ENCODE measurements at regions not wholly inside any gene's neighbourhood (a gene's known extent, or its start where the extent isn't known, plus 50 kb on each side); places are given as distances from the start of the nearest gene placed in this dataset.

DNA sequence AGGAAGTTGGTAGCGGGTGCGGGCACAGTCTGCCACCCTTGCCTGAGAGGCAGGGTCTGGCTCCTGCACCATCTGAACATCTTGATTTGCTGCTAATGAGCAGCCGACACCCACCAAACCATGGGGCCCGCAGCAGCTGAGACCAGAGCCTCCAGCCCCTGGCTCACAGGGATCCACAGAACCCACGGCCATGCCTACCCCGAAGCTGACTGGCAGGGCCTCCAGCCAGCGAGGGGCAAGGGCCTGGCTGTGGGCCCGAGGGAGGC, 171.5 kb upstream of the NTM start:
- no peak for DNase-seq
- ATAC-seq (ENCODE audit: insufficient read depth, low FRiP score): no peak
- WGBS, 2 donors: 92 to 93% methylated on average over 8 of the region's 8 CpGs
- Histone ChIP-seq H3K4me3 (no peak overlapping the region), H3K27ac (ENCODE audit: low read depth in 1 of 2, low read length in 1 of 2) (no peak overlapping the region), H3K9me3 (ENCODE audit: control insufficient read depth in 4 of 4, insufficient read depth in 3 of 4, low read length in 3 of 4) (no peaks in the 10 kb centered on the region), H3K27me3 (ENCODE audit: control insufficient read depth in 3 of 3, insufficient read depth in 3 of 3, low read length in 2 of 3) (no peaks in the 10 kb centered on the region), H3K36me3 (ENCODE audit: control insufficient read depth in 4 of 4, insufficient read depth in 4 of 4, low read length in 4 of 4) (no peaks in the 10 kb centered on the region), H3K9ac (ENCODE audit: insufficient read depth in 1 of 2, low read length in 2 of 2) (no peak overlapping the region), H3K4me1 (ENCODE audit: control insufficient read depth in 5 of 5, insufficient read depth in 5 of 5, low read length in 5 of 5) (peaks cover 4 to 48% (median 15%) of the 10 kb centered on the region in 5 donors)
- TF ChIP-seq, protein P1, sequence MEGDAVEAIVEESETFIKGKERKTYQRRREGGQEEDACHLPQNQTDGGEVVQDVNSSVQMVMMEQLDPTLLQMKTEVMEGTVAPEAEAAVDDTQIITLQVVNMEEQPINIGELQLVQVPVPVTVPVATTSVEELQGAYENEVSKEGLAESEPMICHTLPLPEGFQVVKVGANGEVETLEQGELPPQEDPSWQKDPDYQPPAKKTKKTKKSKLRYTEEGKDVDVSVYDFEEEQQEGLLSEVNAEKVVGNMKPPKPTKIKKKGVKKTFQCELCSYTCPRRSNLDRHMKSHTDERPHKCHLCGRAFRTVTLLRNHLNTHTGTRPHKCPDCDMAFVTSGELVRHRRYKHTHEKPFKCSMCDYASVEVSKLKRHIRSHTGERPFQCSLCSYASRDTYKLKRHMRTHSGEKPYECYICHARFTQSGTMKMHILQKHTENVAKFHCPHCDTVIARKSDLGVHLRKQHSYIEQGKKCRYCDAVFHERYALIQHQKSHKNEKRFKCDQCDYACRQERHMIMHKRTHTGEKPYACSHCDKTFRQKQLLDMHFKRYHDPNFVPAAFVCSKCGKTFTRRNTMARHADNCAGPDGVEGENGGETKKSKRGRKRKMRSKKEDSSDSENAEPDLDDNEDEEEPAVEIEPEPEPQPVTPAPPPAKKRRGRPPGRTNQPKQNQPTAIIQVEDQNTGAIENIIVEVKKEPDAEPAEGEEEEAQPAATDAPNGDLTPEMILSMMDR (IDR thresholded peaks at IDR 0.05; ENCODE audit: control extremely low read depth, extremely low read depth): no peak

DNA sequence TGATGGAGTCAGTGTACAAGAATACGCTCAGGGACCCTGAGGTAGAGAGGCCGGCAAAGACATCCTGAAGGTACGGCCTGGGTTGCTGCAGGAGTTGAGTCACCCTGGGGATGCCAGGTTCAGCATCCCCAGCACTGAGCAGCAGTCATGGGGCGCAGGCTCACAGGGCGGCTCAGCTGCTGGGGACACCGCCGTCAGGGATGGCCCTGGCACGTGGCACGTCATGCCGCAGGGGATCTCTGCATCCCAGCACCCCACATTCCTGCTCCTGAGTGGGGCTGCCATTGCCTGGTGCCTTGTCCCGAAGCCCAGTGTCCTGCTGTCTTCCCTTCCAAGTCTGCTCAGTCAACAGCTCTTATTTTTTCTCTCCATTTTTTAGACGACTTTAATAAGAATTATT, 168.7 kb upstream of the NTM start:
- DNase-seq: no peak
- Histone ChIP-seq H3K36me3 (ENCODE audit: control insufficient read depth in 4 of 4, insufficient read depth in 4 of 4, low read length in 4 of 4) (no peaks in the 10 kb centered on the region), H3K27ac (ENCODE audit: low read depth in 1 of 2, low read length in 1 of 2) (no peak overlapping the region), H3K9ac (ENCODE audit: insufficient read depth in 1 of 2, low read length in 2 of 2) (no peak overlapping the region), H3K9me3 (ENCODE audit: control insufficient read depth in 4 of 4, insufficient read depth in 3 of 4, low read length in 3 of 4) (peaks cover 0 to 2% (median 0%) of the 10 kb centered on the region in 4 donors), H3K4me3 (no peak overlapping the region), H3K4me1 (ENCODE audit: control insufficient read depth in 5 of 5, insufficient read depth in 5 of 5, low read length in 5 of 5) (peaks cover 0 to 29% (median 4%) of the 10 kb centered on the region in 5 donors), H3K27me3 (ENCODE audit: control insufficient read depth in 3 of 3, insufficient read depth in 3 of 3, low read length in 2 of 3) (no peaks in the 10 kb centered on the region)
- no peak for ATAC-seq (ENCODE audit: insufficient read depth, low FRiP score)
- WGBS, 2 donors: 93 to 95% methylated on average over 12 of the region's 12 CpGs
- TF ChIP-seq, protein P1 (IDR thresholded peaks at IDR 0.05; ENCODE audit: control extremely low read depth, extremely low read depth): no peak

DNA sequence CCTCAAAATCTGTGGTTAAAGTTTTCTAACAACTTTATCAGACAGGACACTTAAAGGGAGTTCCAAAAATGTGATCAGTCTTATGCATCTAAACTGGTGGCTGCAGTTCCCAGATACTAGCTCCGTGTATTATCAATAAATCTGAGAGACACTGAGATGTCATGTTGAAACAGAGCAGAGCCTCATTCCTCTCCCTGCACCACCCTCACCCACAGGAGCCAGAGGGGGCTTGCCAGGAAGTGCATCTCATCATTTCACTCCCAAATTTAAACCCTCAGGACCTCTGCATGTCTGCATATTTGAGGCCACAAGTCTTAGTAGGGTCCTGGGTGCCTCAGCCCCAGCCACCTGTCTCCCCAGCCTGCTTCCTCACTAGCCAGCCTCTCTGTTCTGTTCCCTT, 167.4 kb upstream of the NTM start:
- ATAC-seq (ENCODE audit: insufficient read depth, low FRiP score) (no peak), DNase-seq (no peak)
- no peak overlapping the region for H3K9ac ChIP-seq (ENCODE audit: insufficient read depth in 1 of 2, low read length in 2 of 2)
- no peaks in the 10 kb centered on the region for H3K36me3 ChIP-seq (ENCODE audit: control insufficient read depth in 4 of 4, insufficient read depth in 4 of 4, low read length in 4 of 4)
- H3K4me1 ChIP-seq (ENCODE audit: control insufficient read depth in 5 of 5, insufficient read depth in 5 of 5, low read length in 5 of 5): peaks cover 0 to 16% (median 0%) of the 10 kb centered on the region in 5 donors
- no peaks in the 10 kb centered on the region for H3K27me3 ChIP-seq (ENCODE audit: control insufficient read depth in 3 of 3, insufficient read depth in 3 of 3, low read length in 2 of 3)
- H3K9me3 ChIP-seq (ENCODE audit: control insufficient read depth in 4 of 4, insufficient read depth in 3 of 4, low read length in 3 of 4): peaks cover 0 to 2% (median 0%) of the 10 kb centered on the region in 4 donors
- H3K4me3 ChIP-seq: no peak overlapping the region
- 67 to 68% methylated on average over 1 of the region's 1 CpG for whole genome bisulfite sequencing, 2 donors
- TF ChIP-seq, protein P1 (IDR thresholded peaks at IDR 0.05; ENCODE audit: control extremely low read depth, extremely low read depth): no peak
- H3K27ac ChIP-seq (ENCODE audit: low read depth in 1 of 2, low read length in 1 of 2): no peak overlapping the region

DNA sequence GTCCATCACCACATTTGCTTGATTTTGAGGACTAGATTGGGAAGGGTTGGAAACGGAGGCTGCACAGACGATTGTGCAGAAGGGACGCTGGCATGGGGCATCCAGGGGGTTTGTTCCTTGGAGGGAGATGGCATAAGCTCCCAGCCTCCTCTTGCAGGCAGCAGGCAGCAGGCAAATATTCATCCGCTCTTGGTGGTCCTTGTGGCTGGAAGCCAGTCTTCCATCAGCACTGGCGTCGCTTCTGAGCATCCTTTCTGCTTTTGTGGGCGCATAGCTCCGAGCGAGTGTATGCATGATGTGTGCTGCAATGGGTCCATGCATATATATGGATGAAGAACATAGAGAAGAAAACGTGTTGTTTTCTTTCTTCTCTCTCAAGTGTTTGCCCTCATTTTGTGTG, 166.1 kb upstream of the NTM start:
- TF ChIP-seq, protein P1 (IDR thresholded peaks at IDR 0.05; ENCODE audit: control extremely low read depth, extremely low read depth): no peak
- peaks cover 0 to 2% (median 0%) of the 10 kb centered on the region in 4 donors for H3K9me3 ChIP-seq (ENCODE audit: control insufficient read depth in 4 of 4, insufficient read depth in 3 of 4, low read length in 3 of 4)
- 91 to 92% methylated on average over 10 of the region's 10 CpGs for WGBS, 2 donors
- no peak overlapping the region for H3K27ac ChIP-seq (ENCODE audit: low read depth in 1 of 2, low read length in 1 of 2)
- no peak for DNase-seq
- no peak overlapping the region for H3K4me3 ChIP-seq
- peaks cover 0 to 5% (median 0%) of the 10 kb centered on the region in 5 donors for H3K4me1 ChIP-seq (ENCODE audit: control insufficient read depth in 5 of 5, insufficient read depth in 5 of 5, low read length in 5 of 5)
- no peak for ATAC-seq (ENCODE audit: insufficient read depth, low FRiP score)
- no peaks in the 10 kb centered on the region for H3K27me3 ChIP-seq (ENCODE audit: control insufficient read depth in 3 of 3, insufficient read depth in 3 of 3, low read length in 2 of 3)
- H3K36me3 ChIP-seq (ENCODE audit: control insufficient read depth in 4 of 4, insufficient read depth in 4 of 4, low read length in 4 of 4): no peaks in the 10 kb centered on the region
- H3K9ac ChIP-seq (ENCODE audit: insufficient read depth in 1 of 2, low read length in 2 of 2): no peak overlapping the region
